KG1 (cell line): ENCODE measurements at regions not wholly inside any gene's neighbourhood (a gene's known extent, or its start where the extent isn't known, plus 50 kb on each side); places are given as distances from the start of the nearest gene placed in this dataset.

Source experiments
- DNase-seq: peaks from one replicate; lab custom pipeline; 2025; lab: John Stamatoyannopoulos, UW

- DNase-seq = no peak
Measured at GRCh38 chr2:144586476-144586875, 66.6 kb upstream of the ZEB2 start.

- no peak for DNase-seq
Measured at GRCh38 chr2:144583741-144584453, 64.0 kb upstream of the ZEB2 start.

GRCh38 chr2:144583381-144583729 lies 63.4 kb upstream of the ZEB2 start:
- no peak for DNase-seq

- DNase-seq = no peak
Measured at GRCh38 chr2:144582651-144583380, 62.9 kb upstream of the ZEB2 start.

GRCh38 chr2:144580521-144581161 lies 60.7 kb upstream of the ZEB2 start:
- DNase-seq = peak; percentile 43

- no peak for DNase-seq
Measured at GRCh38 chr2:144579556-144579955, 59.6 kb upstream of the ZEB2 start.

- no peak for DNase-seq
Measured at GRCh38 chr2:144578099-144578498, 58.2 kb upstream of the ZEB2 start.

- DNase-seq = no peak
Measured at GRCh38 chr2:144572977-144573376, 53.1 kb upstream of the ZEB2 start.

- DNase-seq = no peak
Measured at GRCh38 chr2:144571770-144572169, 51.9 kb upstream of the ZEB2 start.

GRCh38 chr2:144570566-144570965 lies 50.6 kb upstream of the ZEB2 start:
- no peak for DNase-seq
